Naive thymus-derived CD4-positive, alpha-beta T cell (primary cell): ENCODE measurements at regions not wholly inside any gene's neighbourhood (a gene's known extent, or its start where the extent isn't known, plus 50 kb on each side); places are given as distances from the start of the nearest gene placed in this dataset.

Experiments
- ATAC-seq: fragments of 150-1000 bp; cut with Tn5 transposase; 2 replicates; pipeline ENCODE4 v1.10.0; 2021; ENCODE audit warnings: mild to moderate bottlenecking, moderate library complexity
- CTCF ChIA-PET: fragments of 350-600 bp; sonication (Branson Sonifier 250); formaldehyde crosslinking; loops from one replicate; lab custom pipeline; 2021; ENCODE audit warnings: antibody characterized with exemption; lab: Charles Lee
- POLR2A ChIA-PET: fragments of 350-600 bp; sonication (Branson Sonifier 250); formaldehyde crosslinking; loops from one replicate; lab custom pipeline; 2021; ENCODE audit warnings: antibody characterized with exemption, inconsistent platforms; lab: Charles Lee
- DNase-seq, 9 donors: peaks; one replicate each; pipeline versions ENCODE4 v3.0.0 to v3.0.0-alpha.2; 2020 to 2022; ENCODE audit warnings: mixed read lengths in 1 of 9
- H3K27ac ChIP-seq: one replicate; pipeline ENCODE4 v1.7.0; 2013; ENCODE audit warnings: mild to moderate bottlenecking, low read depth, low read length, moderate library complexity
- H3K27me3 ChIP-seq, 2 donors: one replicate each; pipeline ENCODE4 v1.7.0; 2013; ENCODE audit warnings: low read length in 2 of 2, mild to moderate bottlenecking in 2 of 2, moderate library complexity in 2 of 2; ENCODE audit not compliant: control insufficient read depth in 2 of 2, insufficient read depth in 2 of 2
- H3K36me3 ChIP-seq, 3 experiments: 1 replicate in 2 of 3; 2 replicates in 1 of 3; pipeline ENCODE4 v1.7.0; 2013; ENCODE audit warnings: low read length in 3 of 3, mild to moderate bottlenecking in 3 of 3, moderate library complexity in 1 of 3; ENCODE audit not compliant: insufficient read depth in 3 of 3, control insufficient read depth in 2 of 3
- H3K4me1 ChIP-seq, 2 donors: one replicate each; pipeline ENCODE4 v1.7.0; 2013; ENCODE audit warnings: low read length in 2 of 2, mild to moderate bottlenecking in 2 of 2, moderate library complexity in 1 of 2; ENCODE audit not compliant: control insufficient read depth in 2 of 2, insufficient read depth in 2 of 2
- H3K4me3 ChIP-seq: 2 replicates; pipeline ENCODE4 v1.7.0; 2013; ENCODE audit warnings: mild to moderate bottlenecking, low read length
- H3K9me3 ChIP-seq, 3 experiments: 1 replicate in 2 of 3; 2 replicates in 1 of 3; pipeline ENCODE4 v1.7.0; 2013; ENCODE audit warnings: low read length in 3 of 3; ENCODE audit not compliant: control insufficient read depth in 2 of 3
- H3K27ac Mint-ChIP-seq, 9 donors: one replicate each; pipeline ENCODE4 v1.8.0; 2020 to 2022; ENCODE audit warnings: mixed read lengths in 9 of 9, mild to moderate bottlenecking in 8 of 9, moderate library complexity in 5 of 9, inconsistent platforms in 2 of 9
- H3K27me3 Mint-ChIP-seq, 5 donors: one replicate each; pipeline ENCODE4 v1.8.0; 2021 to 2022; ENCODE audit warnings: mixed read lengths in 5 of 5, mild to moderate bottlenecking in 1 of 5
- H3K36me3 Mint-ChIP-seq, 5 donors: one replicate each; pipeline ENCODE4 v1.8.0; 2020 to 2022; ENCODE audit warnings: mixed read lengths in 5 of 5, mild to moderate bottlenecking in 3 of 5, inconsistent platforms in 1 of 5
- H3K4me1 Mint-ChIP-seq, 7 donors: one replicate each; pipeline ENCODE4 v1.8.0; 2020 to 2022; ENCODE audit warnings: mixed read lengths in 7 of 7, mild to moderate bottlenecking in 3 of 7, inconsistent platforms in 1 of 7
- H3K4me3 Mint-ChIP-seq, 10 donors: one replicate each; pipeline ENCODE4 v1.8.0; 2020 to 2022; ENCODE audit warnings: mild to moderate bottlenecking in 10 of 10, mixed read lengths in 10 of 10, moderate library complexity in 6 of 10, inconsistent platforms in 2 of 10
- H3K9me3 Mint-ChIP-seq, 11 donors: one replicate each; pipeline ENCODE4 v1.8.0; 2020 to 2022; ENCODE audit warnings: mixed read lengths in 11 of 11, mild to moderate bottlenecking in 4 of 11, inconsistent platforms in 1 of 11, moderate library complexity in 1 of 11
- intact Hi-C, 2 donors: fragments of 100-400 bp; cut with micrococcal nuclease; formaldehyde crosslinking; loops; one replicate each; pipeline ENCODE4 v1.15.1; 2023

GRCh38 chr16:85554889-85555718, 58.0 kb upstream of the GSE1 start:
- Mint-ChIP-seq H3K9me3 (no peaks in the 10 kb centered on the region), H3K27ac (peak overlapping the region; percentile 84 to 97 (median 90)), H3K4me1 (peaks cover 18 to 47% (median 28%) of the 10 kb centered on the region in 7 donors), H3K27me3 (peaks cover 0 to 15% (median 0%) of the 10 kb centered on the region in 5 donors), H3K36me3 (peaks cover 0 to 4% (median 0%) of the 10 kb centered on the region in 5 donors), H3K4me3 (peak overlapping the region; percentile 89 to 98 (median 95))
- H3K9me3 ChIP-seq, result no peaks in the 10 kb centered on the region
- ATAC-seq (peak; percentile 30), DNase-seq (peak; percentile 33 to 72 (median 51))
- CTCF ChIA-PET, result interaction anchor here (1.0 to 1.9 kb wide), 4 partner anchors 55 to 136 kb away, joined by 3 to 6 read pairs (median 4); no protein-coding TSS in a partner anchor
- POLR2A ChIA-PET, result interaction anchor here (1.2 kb wide), 1 partner anchor 249 kb away, joined by 3 read pairs; no protein-coding TSS in a partner anchor
- H3K27me3 ChIP-seq, result no peaks in the 10 kb centered on the region
- H3K4me1 ChIP-seq, result peaks cover 13 to 27% of the 10 kb centered on the region in 2 donors
- peaks cover 0 to 9% (median 0%) of the 10 kb centered on the region in 3 experiments for H3K36me3 ChIP-seq
- H3K27ac ChIP-seq, result peak overlapping the region; percentile 83
- intact Hi-C loops, result loop anchor here (1.0 to 10.0 kb wide), 14 partner anchors 26 to 1837 kb away; partner anchors contain the start of genes COX4I1 (in 1 of the 2), EMC8 (in 1 of the 2), GINS2 (in 1 of the 2) and MAP1LC3B (in 1 of the 2)
- H3K4me3 ChIP-seq, result peak overlapping the region; percentile 84

- ChIA-PET CTCF (no interaction called here), POLR2A (interaction anchor here (1.2 kb wide), 1 partner anchor 250 kb away, joined by 3 read pairs; no protein-coding TSS in a partner anchor)
- Mint-ChIP-seq H3K4me1 (peaks cover 18 to 51% (median 30%) of the 10 kb centered on the region in 7 donors), H3K36me3 (peaks cover 0 to 6% (median 0%) of the 10 kb centered on the region in 5 donors), H3K27ac (peak overlapping the region; percentile 84 to 97 (median 89)), H3K9me3 (no peaks in the 10 kb centered on the region), H3K4me3 (peak overlapping the region; percentile 89 to 98 (median 95)), H3K27me3 (peaks cover 0 to 14% (median 0%) of the 10 kb centered on the region in 5 donors)
- ATAC-seq (no peak), DNase-seq (peak in 2 of 9 donors; percentile 23 to 31)
- H3K4me3 ChIP-seq, result peak overlapping the region; percentile 84
- H3K4me1 ChIP-seq, result peaks cover 13 to 27% of the 10 kb centered on the region in 2 donors
- peaks cover 0 to 9% (median 0%) of the 10 kb centered on the region in 3 experiments for H3K36me3 ChIP-seq
- intact Hi-C loops, result loop anchor here (1.0 to 10.0 kb wide), 15 partner anchors 15 to 1836 kb away; partner anchors contain the start of genes COX4I1 (in 2 of the 2), EMC8 (in 2 of the 2), GINS2 (in 1 of the 2) and MAP1LC3B (in 1 of the 2)
- H3K27me3 ChIP-seq, result no peaks in the 10 kb centered on the region
- H3K9me3 ChIP-seq, result no peaks in the 10 kb centered on the region
- H3K27ac ChIP-seq, result peak overlapping the region; percentile 83
Measured at GRCh38 chr16:85555719-85556455, 57.2 kb upstream of the GSE1 start.

- Mint-ChIP-seq H3K9me3 (no peaks in the 10 kb centered on the region), H3K4me3 (peak overlapping the region; percentile 81 to 98 (median 90)), H3K4me1 (peaks cover 18 to 47% (median 30%) of the 10 kb centered on the region in 7 donors), H3K27me3 (peaks cover 0 to 12% (median 0%) of the 10 kb centered on the region in 5 donors), H3K36me3 (peaks cover 0 to 6% (median 0%) of the 10 kb centered on the region in 5 donors), H3K27ac (peak overlapping the region; percentile 82 to 96 (median 89))
- DNase-seq (peak in 7 of 9 donors; percentile 39 to 72 (median 61)), ATAC-seq (peak; percentile 31)
- Histone ChIP-seq H3K27me3 (no peaks in the 10 kb centered on the region), H3K9me3 (no peaks in the 10 kb centered on the region), H3K4me3 (peak overlapping the region; percentile 84), H3K27ac (peak overlapping the region; percentile 83), H3K36me3 (peaks cover 0 to 9% (median 0%) of the 10 kb centered on the region in 3 experiments), H3K4me1 (peaks cover 13 to 27% of the 10 kb centered on the region in 2 donors)
- intact Hi-C loops, result loop anchor here (1.0 to 10.0 kb wide), 8 partner anchors 14 to 1836 kb away; partner anchors contain the start of genes COX4I1 (in 2 of the 2), EMC8 (in 2 of the 2), GINS2 (in 1 of the 2) and MAP1LC3B (in 1 of the 2)
- ChIA-PET CTCF (no interaction called here), POLR2A (interaction anchor here (0.6 to 1.2 kb wide), 3 partner anchors 19 to 60 kb away, joined by 3 to 5 read pairs (median 3); no protein-coding TSS in a partner anchor)
Measured at GRCh38 chr16:85556456-85557082, 56.6 kb upstream of the GSE1 start.

- H3K36me3 Mint-ChIP-seq, result peaks cover 0 to 6% (median 0%) of the 10 kb centered on the region in 5 donors
- Histone ChIP-seq H3K27ac (peak overlapping the region; percentile 83), H3K4me3 (peak overlapping the region; percentile 84), H3K9me3 (no peaks in the 10 kb centered on the region), H3K27me3 (no peaks in the 10 kb centered on the region), H3K4me1 (peaks cover 13 to 27% of the 10 kb centered on the region in 2 donors), H3K36me3 (peaks cover 0 to 9% (median 0%) of the 10 kb centered on the region in 3 experiments)
- intact Hi-C loops, result loop anchor here (2.0 to 10.0 kb wide), 7 partner anchors 13 to 1835 kb away; partner anchors contain the start of genes COX4I1 (in 1 of the 2), EMC8 (in 1 of the 2), GINS2 (in 1 of the 2) and MAP1LC3B (in 1 of the 2)
- peaks cover 0 to 12% (median 0%) of the 10 kb centered on the region in 5 donors for H3K27me3 Mint-ChIP-seq
- H3K4me1 Mint-ChIP-seq, result peaks cover 20 to 46% (median 30%) of the 10 kb centered on the region in 7 donors
- ChIA-PET CTCF (interaction anchor here (0.6 to 1.1 kb wide), 3 partner anchors 53 to 962 kb away, joined by 3 to 4 read pairs (median 3); no protein-coding TSS in a partner anchor), POLR2A (interaction anchor here (0.6 to 1.2 kb wide), 3 partner anchors 18 to 59 kb away, joined by 3 to 5 read pairs (median 3); no protein-coding TSS in a partner anchor)
- H3K9me3 Mint-ChIP-seq, result no peaks in the 10 kb centered on the region
- DNase-seq (peak in 7 of 9 donors; percentile 49 to 60 (median 54)), ATAC-seq (peak; percentile 33)
- peak overlapping the region; percentile 81 to 98 (median 90) for H3K4me3 Mint-ChIP-seq
- peak overlapping the region; percentile 79 to 96 (median 89) for H3K27ac Mint-ChIP-seq
Measured at GRCh38 chr16:85557083-85557970, 55.8 kb upstream of the GSE1 start.
